Right renal cortex interstitium (tissue), 3 donors: ENCODE measurements at regions not wholly inside any gene's neighbourhood (a gene's known extent, or its start where the extent isn't known, plus 50 kb on each side); places are given as distances from the start of the nearest gene placed in this dataset.
"Not testable (repeated sequence)": the region's sequence is repeated elsewhere in the genome, so short reads cannot be mapped to it uniquely, and the experiment has no call there.

ENCODE experiments used
- DNase-seq, 3 donors: peaks; one replicate each; pipeline ENCODE4 v3.0.0-alpha.2; 2013; ENCODE audit warnings: low read depth in 3 of 3, low spot score in 2 of 3

DNA sequence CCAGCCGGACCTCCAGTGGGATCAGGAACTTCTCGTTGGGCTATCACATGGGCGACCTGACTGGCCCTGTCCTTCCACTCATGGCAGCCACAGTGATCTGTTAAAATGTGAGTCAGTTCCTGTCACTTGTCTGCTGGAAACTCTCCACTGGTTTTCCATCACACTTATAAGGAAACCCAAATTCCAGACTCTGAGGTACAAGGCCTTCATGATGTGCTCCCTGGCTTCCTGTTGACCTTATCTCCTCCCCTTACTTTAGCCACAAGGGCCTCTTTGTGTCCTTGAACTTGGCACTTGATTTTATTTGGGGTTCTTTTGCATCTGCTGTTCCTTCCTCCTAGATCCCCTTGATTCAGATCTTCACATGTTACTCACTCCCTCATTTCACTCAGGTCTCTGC, 96.8 kb downstream of the TENT5C start:
- no peak for DNase-seq

DNA sequence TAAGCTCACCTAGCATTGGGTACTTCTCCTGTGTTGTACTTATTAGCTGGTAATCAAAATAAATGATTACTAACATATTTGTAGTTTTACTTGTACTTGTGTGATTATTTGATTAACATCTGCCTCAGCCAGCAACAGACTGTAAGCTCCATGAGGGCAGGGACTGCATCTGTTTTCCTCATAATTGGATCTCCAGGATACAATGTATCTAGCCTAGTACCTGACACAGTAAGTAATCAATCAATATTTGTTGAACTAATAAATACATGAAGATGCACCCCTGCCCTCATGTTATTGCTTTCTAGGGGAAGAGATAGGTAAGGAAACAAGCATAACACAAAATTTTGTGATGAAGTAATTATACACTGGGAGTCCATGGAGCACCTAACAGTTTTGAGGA, 101.5 kb downstream of the TENT5C start:
- DNase-seq = no peak

- no peak for DNase-seq
Measured at GRCh38 chr1:117708323-117709248, 102.7 kb downstream of the TENT5C start.

DNA sequence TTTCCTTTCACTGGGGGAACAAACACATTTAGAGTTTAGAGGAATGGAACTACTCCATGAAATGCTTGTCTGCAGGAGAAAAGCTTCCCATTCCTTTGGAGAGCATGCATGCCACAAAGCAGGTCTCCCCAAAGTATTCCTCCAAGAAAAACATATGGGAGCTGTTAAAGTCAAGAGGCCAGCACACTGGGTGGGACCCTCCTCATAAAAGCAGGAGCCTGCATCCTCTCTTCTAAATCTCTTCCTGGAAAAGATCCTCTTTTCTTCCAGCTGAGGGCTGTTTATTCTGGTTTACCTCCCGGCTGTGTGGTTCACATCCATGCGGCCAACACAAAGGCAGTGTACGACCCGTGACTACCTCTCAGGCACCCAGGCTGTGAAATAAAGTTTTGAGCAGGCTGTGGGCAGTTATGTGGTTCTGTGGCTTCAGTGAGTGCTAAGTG, 103.4 kb downstream of the TENT5C start:
- DNase-seq = no peak

- no peak for DNase-seq
Measured at GRCh38 chr1:117710710-117711109, 104.9 kb downstream of the TENT5C start.

GRCh38 chr1:117712621-117713020, 106.8 kb downstream of the TENT5C start:
- DNase-seq = no peak

DNA sequence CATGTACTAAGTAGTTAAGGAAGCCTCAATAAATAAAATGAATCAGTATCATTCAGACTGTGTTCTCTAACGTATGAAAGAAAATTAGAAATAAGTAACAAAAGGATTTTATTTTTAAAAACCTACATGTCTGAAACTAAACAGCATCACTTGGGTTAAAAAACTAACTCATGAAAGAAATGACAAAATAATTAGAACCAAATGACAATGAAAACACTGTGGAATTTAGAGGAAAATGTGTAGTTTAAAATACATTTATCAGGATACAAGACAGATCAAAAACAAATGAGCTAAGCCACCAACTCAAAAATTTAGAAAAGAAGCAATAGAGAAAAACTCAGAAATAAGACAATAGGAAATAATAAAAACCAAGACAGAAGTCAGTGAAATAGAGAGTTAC, 108.7 kb downstream of the TENT5C start:
- DNase-seq = no peak

DNA sequence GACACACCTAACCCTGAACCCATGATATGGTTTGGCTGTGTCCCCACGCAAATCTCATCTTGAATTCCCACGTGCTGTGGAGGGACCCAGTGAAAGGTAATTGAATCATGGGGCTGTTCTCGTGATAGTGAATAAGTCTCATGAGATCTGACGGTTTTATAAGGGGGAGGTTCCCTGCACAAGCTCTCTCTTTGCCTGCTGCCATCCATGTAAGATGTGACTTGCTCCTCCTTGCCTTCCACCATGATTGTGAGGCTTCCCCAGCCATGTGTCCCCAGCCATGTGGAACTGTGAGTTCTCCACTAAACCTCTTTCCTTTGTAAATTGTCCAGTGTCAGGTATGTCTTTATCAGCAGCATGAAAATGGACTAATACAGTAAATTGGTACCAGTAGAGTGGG, 110.2 kb downstream of the TENT5C start:
- not testable (repeated sequence) for DNase-seq

DNA sequence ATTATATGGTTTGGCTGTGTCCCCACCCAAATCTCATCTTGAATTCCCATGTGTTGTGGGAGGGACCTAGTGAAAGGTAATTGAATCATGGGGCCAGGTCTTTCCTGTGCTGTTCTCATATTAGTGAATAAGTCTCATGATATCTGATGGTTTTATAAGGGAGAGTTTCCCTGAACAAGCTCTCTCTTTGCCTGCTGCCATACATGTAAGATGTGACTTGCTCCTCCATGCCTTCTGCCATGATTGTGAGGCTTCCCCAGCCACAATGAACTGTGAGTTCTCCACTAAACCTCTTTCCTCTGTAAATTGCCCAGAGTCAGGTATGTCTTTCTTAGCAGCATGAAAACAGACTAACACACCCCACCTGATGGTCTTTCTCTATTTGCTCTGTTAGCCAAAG, 112.1 kb downstream of the TENT5C start:
- DNase-seq = not testable (repeated sequence)

DNA sequence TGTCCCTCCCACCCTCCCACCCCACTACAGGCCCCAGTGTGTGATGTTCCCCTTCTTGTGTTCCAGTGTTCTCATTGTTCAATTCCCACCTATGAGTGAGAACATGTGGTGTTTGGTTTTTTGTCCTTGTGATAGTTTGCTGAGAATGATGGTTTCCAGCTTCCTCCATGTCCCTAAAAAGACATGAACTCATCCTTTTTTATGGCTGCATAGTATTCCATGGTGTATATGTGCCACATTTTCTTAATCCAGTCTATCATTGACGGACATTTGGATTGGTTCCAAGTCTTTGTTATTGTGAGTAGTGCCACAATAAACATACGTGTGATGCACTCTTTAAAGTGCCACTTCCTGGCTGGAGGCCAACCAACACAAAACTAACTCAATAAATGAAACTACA, 112.7 kb downstream of the TENT5C start:
- DNase-seq = not testable (repeated sequence)

- no peak for DNase-seq
Measured at GRCh38 chr1:117719004-117719403, 113.2 kb downstream of the TENT5C start.

DNA sequence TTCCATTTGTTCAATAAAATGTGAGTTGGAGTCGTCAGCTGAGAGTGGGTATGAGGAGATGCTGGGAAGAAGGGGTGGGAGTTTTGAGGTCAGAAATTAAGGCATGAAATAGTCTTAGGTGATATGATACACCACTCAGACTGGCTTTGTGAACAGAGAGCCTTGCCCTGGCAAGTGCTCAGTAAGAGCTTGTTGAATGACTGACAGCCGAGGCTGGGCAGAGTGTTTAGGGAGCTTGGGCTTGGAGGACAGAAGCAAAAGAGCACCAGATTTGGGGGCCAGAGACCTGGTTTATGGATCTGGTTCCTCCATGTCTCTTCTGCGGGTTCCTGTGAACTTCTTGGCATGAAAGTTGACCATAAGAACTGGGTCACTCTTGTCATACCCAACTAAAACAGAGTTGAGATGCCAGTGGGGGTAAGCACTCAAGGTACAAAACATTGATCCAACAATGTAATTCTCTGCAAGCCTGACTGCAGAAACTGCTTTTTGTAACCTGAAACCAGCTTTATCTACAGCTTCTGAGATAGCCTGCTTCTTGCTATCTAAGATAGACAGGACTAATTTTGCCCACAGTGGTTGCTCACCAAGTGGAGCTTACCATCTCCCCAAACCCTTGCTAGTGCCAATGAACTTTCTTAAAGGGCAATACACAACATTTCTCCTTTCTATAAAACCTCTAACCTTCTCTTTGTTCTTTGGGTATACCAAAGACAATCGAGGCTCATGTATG, 126.4 kb downstream of the TENT5C start:
- no peak for DNase-seq

GRCh38 chr1:117732956-117733355, 127.1 kb downstream of the TENT5C start:
- DNase-seq = no peak

GRCh38 chr1:117734403-117734802, 128.6 kb downstream of the TENT5C start:
- DNase-seq = no peak

- DNase-seq = no peak
Measured at GRCh38 chr1:117735045-117735992, 129.5 kb downstream of the TENT5C start.

- no peak for DNase-seq
Measured at GRCh38 chr1:117739504-117739903, 133.7 kb downstream of the TENT5C start.

DNA sequence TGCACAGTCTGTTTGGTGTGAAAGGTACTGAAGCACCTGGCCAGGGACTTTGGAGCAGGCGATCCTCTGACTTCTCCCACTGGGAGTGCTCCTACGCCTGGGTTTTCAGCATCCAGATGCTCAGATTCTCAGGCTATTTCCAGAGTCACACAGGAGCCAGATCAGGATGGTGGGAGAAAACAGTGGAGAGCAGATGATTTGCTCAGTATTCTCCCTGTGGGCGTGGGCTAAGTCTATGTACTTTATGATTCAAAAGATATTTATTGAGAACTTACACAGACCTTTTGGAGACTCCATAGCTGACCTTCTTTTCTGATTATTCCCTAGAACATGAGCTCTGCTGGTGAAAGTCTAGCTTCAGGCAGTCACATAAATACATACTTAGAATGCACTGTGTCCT, 134.6 kb downstream of the TENT5C start:
- no peak for DNase-seq

DNA sequence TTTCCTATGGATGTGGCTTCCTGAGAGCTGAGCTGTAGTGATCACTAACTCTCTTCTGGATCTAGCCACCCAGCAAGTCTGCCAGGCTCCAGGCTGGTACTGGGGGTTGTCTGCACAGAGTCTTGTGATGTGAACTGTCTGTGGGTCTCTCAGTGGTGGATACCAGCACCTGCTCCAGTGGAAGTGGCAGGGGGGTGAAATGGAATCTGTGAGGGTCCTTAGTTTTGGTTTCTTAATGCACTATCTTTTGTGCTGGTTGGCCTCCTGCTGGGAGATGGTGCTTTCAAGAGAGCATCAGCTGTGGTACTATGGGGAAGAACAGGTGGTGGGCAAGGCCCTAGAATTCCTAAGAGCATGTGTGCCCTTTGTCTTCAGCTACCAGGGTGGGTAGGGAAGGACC, 140.7 kb downstream of the TENT5C start:
- not testable (repeated sequence) for DNase-seq

DNA sequence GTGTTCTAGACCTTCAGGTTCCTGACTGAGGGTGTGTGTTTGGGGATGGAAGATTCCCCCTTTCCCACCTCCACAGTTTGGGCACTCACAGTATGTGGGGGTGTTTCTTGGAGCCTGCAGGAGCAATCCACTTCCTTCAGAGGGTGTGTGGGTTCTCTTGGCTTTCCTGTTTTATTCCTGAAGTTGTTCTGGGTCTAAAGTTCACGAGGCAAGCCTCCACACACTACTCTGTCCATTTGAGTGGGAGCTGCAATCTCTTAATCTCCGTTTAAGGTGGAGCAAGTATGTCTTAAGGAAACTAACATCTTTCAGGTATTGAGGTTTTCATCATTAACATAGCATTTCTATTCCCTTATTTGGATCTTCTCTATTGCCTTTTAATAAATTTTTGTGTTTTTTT, 141.8 kb downstream of the TENT5C start:
- DNase-seq = no peak

DNA sequence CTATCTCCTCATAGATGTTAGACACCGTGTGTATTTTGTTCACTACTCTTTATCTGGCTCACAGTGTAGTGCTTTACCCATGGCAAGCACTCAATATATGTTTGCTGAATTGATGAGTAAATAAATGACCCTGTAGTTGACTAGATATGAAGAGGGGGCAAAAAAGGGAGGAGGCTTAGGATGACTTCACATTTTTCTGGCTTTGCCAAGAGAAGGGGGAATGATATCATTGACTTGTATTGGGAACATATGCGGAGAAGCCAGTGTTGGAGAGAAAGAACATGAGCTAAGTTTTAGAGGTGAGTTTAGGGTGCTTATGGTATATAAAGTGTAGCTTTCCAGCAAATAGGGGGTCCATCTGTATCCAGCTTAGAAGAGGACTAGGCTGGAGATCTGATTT, 145.5 kb downstream of the TENT5C start:
- DNase-seq = no peak

- no peak for DNase-seq
Measured at GRCh38 chr1:117752661-117753060, 146.8 kb downstream of the TENT5C start.
